SK-N-SH (cell line): ENCODE measurements at regions not wholly inside any gene's neighbourhood (a gene's known extent, or its start where the extent isn't known, plus 50 kb on each side); places are given as distances from the start of the nearest gene placed in this dataset.
"Not testable (repeated sequence)": the region's sequence is repeated elsewhere in the genome, so short reads cannot be mapped to it uniquely, and the experiment has no call there.

Experiments
- CTCF ChIA-PET: fragments of 300-600, 350-600 bp; formaldehyde crosslinking; extraction: SDS; loops from one replicate; lab custom pipeline; 2021; lab: Yijun Ruan, JAX
- POLR2A ChIA-PET: fragments of 350-600 bp; sonication (Branson Sonifier 250); formaldehyde crosslinking; extraction: SDS; loops from one replicate; lab custom pipeline; 2020; ENCODE audit warnings: antibody characterized with exemption, inconsistent platforms; lab: Yijun Ruan, JAX
- DNase-seq: peaks from one replicate; pipeline ENCODE4 v3.0.0; 2012
- H2AFZ ChIP-seq: fragments of 200-600 bp; sonication (generic); 2 replicates; pipeline ENCODE4 v1.8.1; 2016; ENCODE audit warnings: antibody characterized with exemption, mild to moderate bottlenecking, low read depth
- H3F3A ChIP-seq: fragments of 200-600 bp; sonication (generic); replicated peaks from 2 replicates; pipeline ENCODE3; 2016; ENCODE audit warnings: antibody characterized with exemption, mild to moderate bottlenecking; ENCODE audit not compliant: insufficient read depth
- H3K27ac ChIP-seq, 2 experiments: fragments of 200-500 bp in 1 of 2; fragments of 200-600 bp in 1 of 2; sonication (Bioruptor generic) in 1 of 2; sonication (generic), shearing (Covaris generic) in 1 of 2; 2 replicates each; pipeline versions ENCODE4 v1.5.1 to v1.6.1; 2014 to 2016; ENCODE audit warnings: low read depth in 2 of 2, inconsistent platforms in 1 of 2, low read length in 1 of 2, mild to moderate bottlenecking in 1 of 2, mixed read lengths in 1 of 2
- H3K27me3 ChIP-seq: fragments of 200-600 bp; sonication (generic), shearing (Covaris generic); 2 replicates; pipeline ENCODE4 v1.6.1; 2016; ENCODE audit warnings: mixed run types; ENCODE audit not compliant: insufficient read depth
- H3K36me3 ChIP-seq, 2 experiments: fragments of 200-500 bp in 1 of 2; fragments of 200-600 bp in 1 of 2; sonication (Bioruptor generic) in 1 of 2; sonication (generic) in 1 of 2; replicated peaks in 1 of 2; 2 replicates each; pipeline versions ENCODE3 to v1.5.1; 2014 to 2016; ENCODE audit warnings: low read length in 1 of 2, mild to moderate bottlenecking in 1 of 2; ENCODE audit not compliant: insufficient read depth in 2 of 2, control insufficient read depth in 1 of 2
- H3K4me1 ChIP-seq, 2 experiments: fragments of 200-500 bp in 1 of 2; fragments of 200-600 bp in 1 of 2; sonication (Bioruptor generic) in 1 of 2; sonication (generic), shearing (Covaris generic) in 1 of 2; 2 replicates each; pipeline versions ENCODE4 v1.5.1 to v1.6.1; 2014 to 2016; ENCODE audit warnings: low read depth in 1 of 2, low read length in 1 of 2, mixed run types in 1 of 2; ENCODE audit not compliant: insufficient read depth in 2 of 2, control insufficient read depth in 1 of 2
- H3K4me2 ChIP-seq: fragments of 200-600 bp; sonication (generic), shearing (Covaris generic); 2 replicates; pipeline ENCODE4 v1.6.1; 2017; ENCODE audit warnings: mixed run types
- H3K4me3 ChIP-seq, 2 experiments: fragments of 200-500 bp in 1 of 2; fragments of 200-600 bp in 1 of 2; sonication (Bioruptor generic) in 1 of 2; sonication (generic), shearing (Covaris generic) in 1 of 2; 2 replicates each; pipeline versions ENCODE4 v1.5.1 to v1.8.1; 2014 to 2016; ENCODE audit warnings: low read depth in 2 of 2, inconsistent platforms in 1 of 2, low read length in 1 of 2, mild to moderate bottlenecking in 1 of 2, mixed read lengths in 1 of 2, moderate library complexity in 1 of 2
- H3K79me2 ChIP-seq: fragments of 200-600 bp; sonication (generic); 2 replicates; pipeline ENCODE4 v1.8.1; 2017; ENCODE audit warnings: mild to moderate bottlenecking; ENCODE audit not compliant: insufficient read depth
- H3K9ac ChIP-seq: fragments of 200-600 bp; sonication (generic); 2 replicates; pipeline ENCODE4 v1.6.1; 2017; ENCODE audit warnings: mixed run types
- H3K9me2 ChIP-seq: fragments of 200-600 bp; sonication (generic); 2 replicates; pipeline ENCODE4 v1.6.1; 2017; ENCODE audit warnings: mixed run types
- H3K9me3 ChIP-seq: fragments of 200-600 bp; sonication (generic); 2 replicates; pipeline ENCODE4 v1.6.1; 2017; ENCODE audit warnings: mixed run types, mild to moderate bottlenecking, moderate library complexity
- H4K20me1 ChIP-seq: fragments of 200-600 bp; sonication (generic); 2 replicates; pipeline ENCODE4 v1.6.1; 2017; ENCODE audit warnings: mild to moderate bottlenecking, mixed run types; ENCODE audit not compliant: insufficient read depth
- CHD2 ChIP-seq: fragments of 150-350 bp; IDR thresholded peaks from 2 replicates; pipeline ENCODE4 v1.6.1; 2018; ENCODE audit warnings: low read length; ENCODE audit not compliant: partially characterized antibody
- CTCF ChIP-seq: fragments of 200-600 bp; sonication (generic); IDR thresholded peaks from 2 replicates; pipeline ENCODE4 v1.6.1; 2017; ENCODE audit warnings: antibody characterized with exemption, mild to moderate bottlenecking, moderate library complexity
- ELF1 ChIP-seq: IDR thresholded peaks from 2 replicates; pipeline ENCODE4 v1.4.0; 2012
- EZH2phosphoT487 ChIP-seq: fragments of 200-600 bp; sonication (generic); IDR thresholded peaks from 2 replicates; pipeline ENCODE4 v1.6.1; 2017; ENCODE audit warnings: low read depth, mixed run types, mild to moderate bottlenecking, antibody characterized with exemption, moderate library complexity, borderline replicate concordance
- JUND ChIP-seq: IDR thresholded peaks from 2 replicates; pipeline ENCODE4 v1.4.0; 2012
- MAX ChIP-seq: IDR thresholded peaks from 2 replicates; pipeline ENCODE4 v1.4.0; 2012; ENCODE audit warnings: low read depth
- NRF1 ChIP-seq: IDR thresholded peaks from 2 replicates; pipeline ENCODE4 v1.6.1; 2012; ENCODE audit warnings: low read depth, mild to moderate bottlenecking, low read length
- RAD21 ChIP-seq: IDR thresholded peaks from 2 replicates; pipeline ENCODE4 v1.6.1; 2012; ENCODE audit warnings: mild to moderate bottlenecking, low read length
- SMC3 ChIP-seq: IDR thresholded peaks from 2 replicates; pipeline ENCODE4 v1.6.1; 2012; ENCODE audit warnings: low read depth, low read length, improper control_type of control experiment
- TAF1 ChIP-seq: IDR thresholded peaks from 2 replicates; pipeline ENCODE4 v1.6.1; 2012; ENCODE audit warnings: low read depth, mild to moderate bottlenecking, low read length, moderate library complexity, borderline replicate concordance
- ZBTB33 ChIP-seq: IDR thresholded peaks from 2 replicates; pipeline ENCODE4 v1.4.0; 2012; ENCODE audit warnings: low read depth, borderline replicate concordance
- WGBS: methylation state at CpG from one replicate; pipeline ENCODE4 v1.1.6; 2017; ENCODE audit warnings: low lambda C conversion rate; 5-methylcytosine and 5-hydroxymethylcytosine counted together

- no peaks in the 10 kb centered on the region for H3K9me3 ChIP-seq
- CTCF ChIA-PET, result no interaction called here
- H3K9ac ChIP-seq, result no peak overlapping the region
- no peak for DNase-seq
- H3K4me3 ChIP-seq, result no peak overlapping the region
- H2AFZ ChIP-seq, result no peak overlapping the region
- no peaks in the 10 kb centered on the region for H3F3A ChIP-seq
- peaks cover 12 to 58% of the 10 kb centered on the region in 2 experiments for H3K36me3 ChIP-seq
- H3K79me2 ChIP-seq, result no peaks in the 10 kb centered on the region
- POLR2A ChIA-PET, result no interaction called here
- no peaks in the 10 kb centered on the region for H3K4me1 ChIP-seq
- H3K9me2 ChIP-seq, result no peaks in the 10 kb centered on the region
- TF ChIP-seq ZBTB33 (no peak), ELF1 (no peak), NRF1 (no peak), MAX (no peak), JUND (no peak), TAF1 (no peak), CTCF (no peak)
- 89% methylated on average over 2 of the region's 2 CpGs for WGBS
- no peaks in the 10 kb centered on the region for H3K27me3 ChIP-seq
- no peak overlapping the region for H3K4me2 ChIP-seq
- H4K20me1 ChIP-seq, result no peaks in the 10 kb centered on the region
- H3K27ac ChIP-seq, result no peak overlapping the region
Observed at GRCh38 chr12:100083308-100083707, 59.4 kb downstream of the BLTP3B start.

GRCh38 chr12:100078777-100079176, 63.9 kb downstream of the BLTP3B start:
- POLR2A ChIA-PET, result not testable (repeated sequence)

GRCh38 chr12:100077367-100077766, 65.3 kb downstream of the BLTP3B start:
- Histone ChIP-seq H4K20me1 (no peaks in the 10 kb centered on the region), H3F3A (no peaks in the 10 kb centered on the region), H3K36me3 (peaks cover 3 to 55% of the 10 kb centered on the region in 2 experiments), H3K4me2 (no peak overlapping the region), H3K27me3 (no peaks in the 10 kb centered on the region), H3K79me2 (no peaks in the 10 kb centered on the region), H3K9me3 (no peaks in the 10 kb centered on the region), H3K4me3 (no peak overlapping the region), H3K9me2 (no peaks in the 10 kb centered on the region), H3K9ac (no peak overlapping the region), H3K4me1 (no peaks in the 10 kb centered on the region), H2AFZ (no peak overlapping the region), H3K27ac (no peak overlapping the region)
- POLR2A ChIA-PET, result no interaction called here
- peak; percentile 7 for DNase-seq
- WGBS, result 92% methylated on average over 3 of the region's 3 CpGs
- TF ChIP-seq SMC3 (peak; percentile 24; the same call in 1 of the 2 replicates), RAD21 (peak; percentile 48), CHD2 (no peak), EZH2phosphoT487 (no peak)
- CTCF ChIA-PET, result interaction anchor here (0.9 to 1.1 kb wide), 2 partner anchors 20 to 478 kb away, joined by 3 to 4 read pairs; no protein-coding TSS in a partner anchor

More at GRCh38 chr12:100078777-100079176, 63.9 kb downstream of the BLTP3B start:
- DNase-seq, H2AFZ ChIP-seq, H3K79me2 ChIP-seq, H3K4me2 ChIP-seq, H3K9ac ChIP-seq, H3K4me1 ChIP-seq, H3K9me2 ChIP-seq, H3K9me3 ChIP-seq, H4K20me1 ChIP-seq, H3K4me3 ChIP-seq, H3F3A ChIP-seq, H3K27me3 ChIP-seq, H3K27ac ChIP-seq: not testable (repeated sequence)
- H3K36me3 ChIP-seq, result peaks cover 12 to 61% of the 10 kb centered on the region in 2 experiments
- WGBS, result 73% methylated on average over 3 of the region's 3 CpGs
- CTCF ChIA-PET, result interaction anchor here (1.0 to 1.4 kb wide), 2 partner anchors 8 to 76 kb away, joined by 3 to 5 read pairs; no protein-coding TSS in a partner anchor
